Karpas-422 (cell line): ENCODE measurements at regions not wholly inside any gene's neighbourhood (a gene's known extent, or its start where the extent isn't known, plus 50 kb on each side); places are given as distances from the start of the nearest gene placed in this dataset.
A peak's percentile ranks its signal among the peaks of the same experiment; 100 is the strongest.

Experiments used
- DNase-seq: peaks from one replicate; pipeline ENCODE4 v3.0.0-alpha.2; 2015
- H2AFZ ChIP-seq: fragments of 200-600 bp; sonication (generic); 2 replicates; pipeline ENCODE4 v1.6.1; 2014; ENCODE audit warnings: antibody characterized with exemption, low read length, mixed read lengths
- H3K27ac ChIP-seq: fragments of 200-600 bp; sonication (generic); 2 replicates; pipeline ENCODE4 v1.5.1; 2014; ENCODE audit warnings: mild to moderate bottlenecking, low read length, moderate library complexity
- H3K27me3 ChIP-seq: fragments of 200-600 bp; sonication (generic); 2 replicates; pipeline ENCODE4 v1.6.1; 2014; ENCODE audit warnings: low read length, mixed read lengths
- H3K36me3 ChIP-seq: fragments of 200-600 bp; sonication (generic); 2 replicates; pipeline ENCODE4 v1.6.1; 2014; ENCODE audit warnings: low read length, mixed read lengths; ENCODE audit not compliant: insufficient read depth
- H3K4me1 ChIP-seq: fragments of 200-600 bp; sonication (generic); 2 replicates; pipeline ENCODE4 v1.6.1; 2014; ENCODE audit warnings: mild to moderate bottlenecking, low read length, mixed read lengths
- H3K4me2 ChIP-seq: fragments of 200-600 bp; sonication (generic); 2 replicates; pipeline ENCODE4 v1.6.1; 2014; ENCODE audit warnings: low read length, low read depth, mild to moderate bottlenecking; ENCODE audit not compliant: poor library complexity, severe bottlenecking
- H3K4me3 ChIP-seq: fragments of 200-600 bp; sonication (generic); 2 replicates; pipeline ENCODE4 v1.5.1; 2014; ENCODE audit warnings: mild to moderate bottlenecking, antibody characterized with exemption, low read length, mixed read lengths
- H3K79me2 ChIP-seq: fragments of 200-600 bp; sonication (generic); 2 replicates; pipeline ENCODE4 v1.6.1; 2014; ENCODE audit warnings: mild to moderate bottlenecking, low read length, mixed read lengths
- H3K9ac ChIP-seq: fragments of 200-600 bp; sonication (generic); 2 replicates; pipeline ENCODE4 v1.6.0; 2014; ENCODE audit warnings: low read length
- H3K9me2 ChIP-seq: fragments of 200-600 bp; sonication (generic), shearing (Covaris generic); replicated peaks from 2 replicates; pipeline ENCODE4 v1.6.0; 2014; ENCODE audit warnings: mild to moderate bottlenecking, low read length, moderate library complexity; ENCODE audit not compliant: insufficient read depth
- H3K9me3 ChIP-seq: fragments of 300-700, 200-600 bp; sonication (generic); 2 replicates; pipeline ENCODE4 v1.6.1; 2014; ENCODE audit warnings: low read length, mixed read lengths
- H4K20me1 ChIP-seq: fragments of 200-600 bp; sonication (generic); 2 replicates; pipeline ENCODE4 v1.6.1; 2014; ENCODE audit warnings: mild to moderate bottlenecking, antibody characterized with exemption, low read length, low read depth; ENCODE audit not compliant: insufficient read depth

DNA sequence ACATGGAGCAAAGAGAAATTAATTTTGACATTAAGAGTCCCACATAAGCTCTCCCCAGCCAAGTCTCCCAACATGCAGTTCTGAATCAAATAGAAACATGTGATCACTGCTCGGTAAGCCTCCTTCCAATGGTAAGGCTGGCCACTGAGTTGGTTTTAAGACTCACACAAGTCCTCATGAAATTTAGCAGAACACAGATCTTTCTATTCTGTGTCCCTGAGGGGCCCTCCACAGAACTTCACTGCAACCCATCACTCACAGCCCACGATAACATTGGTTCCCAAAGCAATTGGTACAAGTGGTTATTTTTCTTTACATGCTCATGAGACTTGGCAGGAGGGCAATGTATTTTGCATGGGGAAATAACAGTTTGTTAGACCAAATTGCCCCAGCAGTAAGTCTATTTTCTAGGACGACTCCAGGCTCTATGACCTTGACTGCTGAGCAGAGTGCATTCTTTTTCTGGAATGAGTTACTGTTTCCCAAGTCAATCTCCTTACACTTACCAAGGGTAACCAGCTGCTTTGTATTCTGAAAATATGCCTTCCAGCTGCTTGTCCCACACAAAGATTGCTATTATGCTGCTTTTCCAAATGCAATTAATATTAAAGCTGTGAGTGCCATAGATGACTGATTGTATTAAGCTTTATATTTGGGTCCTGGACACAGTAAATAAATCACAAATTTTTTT lies 142.3 kb upstream of the TANK start:
- Histone ChIP-seq H3K4me1 (no peaks in the 10 kb centered on the region; the same call in 1 of the 2 replicates), H3K9ac (no peak overlapping the region), H3K27me3 (no peaks in the 10 kb centered on the region)

GRCh38 chr2:161019311-161019710 lies 140.9 kb upstream of the TANK start:
- Histone ChIP-seq H2AFZ (no peak overlapping the region), H3K9me2 (no peaks in the 10 kb centered on the region), H3K9me3 (no peaks in the 10 kb centered on the region), H3K36me3 (no peaks in the 10 kb centered on the region), H3K79me2 (no peaks in the 10 kb centered on the region), H3K9ac (no peak overlapping the region), H3K4me3 (no peak overlapping the region), H3K27me3 (no peaks in the 10 kb centered on the region), H3K4me1 (no peaks in the 10 kb centered on the region), H3K4me2 (no peak overlapping the region), H3K27ac (no peak overlapping the region), H4K20me1 (no peaks in the 10 kb centered on the region)
- no peak for DNase-seq

More for the DNA sequence above, 142.3 kb upstream of the TANK start:
- no peak overlapping the region for H3K4me2 ChIP-seq
- no peak overlapping the region for H3K27ac ChIP-seq
- peak overlapping the region; percentile 67; the same call in 1 of the 2 replicates for H2AFZ ChIP-seq
- H4K20me1 ChIP-seq: no peaks in the 10 kb centered on the region
- H3K9me3 ChIP-seq: no peaks in the 10 kb centered on the region
- DNase-seq: no peak
- H3K4me3 ChIP-seq: no peak overlapping the region
- H3K79me2 ChIP-seq: no peaks in the 10 kb centered on the region
- H3K9me2 ChIP-seq: no peaks in the 10 kb centered on the region
- no peaks in the 10 kb centered on the region for H3K36me3 ChIP-seq

DNA sequence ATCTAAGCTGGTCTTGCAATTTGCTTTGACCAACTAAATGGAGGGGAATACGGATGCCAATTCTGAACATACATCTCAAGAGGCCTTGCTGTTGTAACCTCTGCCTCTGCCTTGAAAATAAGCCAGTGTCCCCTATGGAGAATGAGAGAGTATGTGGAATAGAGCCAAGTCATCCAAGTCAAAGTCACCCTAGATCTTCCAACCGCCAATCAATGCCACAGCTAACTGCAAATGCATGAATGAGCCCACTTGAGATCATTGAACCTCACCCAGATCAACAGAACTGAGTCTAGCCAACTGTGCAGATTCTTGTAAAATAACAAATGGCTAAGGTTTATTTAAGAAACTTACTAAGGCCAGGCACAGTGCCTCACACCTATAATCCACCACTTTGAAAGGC lies 139.8 kb upstream of the TANK start:
- Histone ChIP-seq H3K79me2 (no peaks in the 10 kb centered on the region), H3K9me3 (no peaks in the 10 kb centered on the region), H3K27ac (no peak overlapping the region), H3K9me2 (no peaks in the 10 kb centered on the region), H3K27me3 (no peaks in the 10 kb centered on the region), H3K4me3 (no peak overlapping the region), H3K36me3 (no peaks in the 10 kb centered on the region), H3K9ac (no peak overlapping the region), H3K4me2 (no peak overlapping the region), H4K20me1 (no peaks in the 10 kb centered on the region), H2AFZ (no peak overlapping the region), H3K4me1 (no peaks in the 10 kb centered on the region)
- no peak for DNase-seq

DNA sequence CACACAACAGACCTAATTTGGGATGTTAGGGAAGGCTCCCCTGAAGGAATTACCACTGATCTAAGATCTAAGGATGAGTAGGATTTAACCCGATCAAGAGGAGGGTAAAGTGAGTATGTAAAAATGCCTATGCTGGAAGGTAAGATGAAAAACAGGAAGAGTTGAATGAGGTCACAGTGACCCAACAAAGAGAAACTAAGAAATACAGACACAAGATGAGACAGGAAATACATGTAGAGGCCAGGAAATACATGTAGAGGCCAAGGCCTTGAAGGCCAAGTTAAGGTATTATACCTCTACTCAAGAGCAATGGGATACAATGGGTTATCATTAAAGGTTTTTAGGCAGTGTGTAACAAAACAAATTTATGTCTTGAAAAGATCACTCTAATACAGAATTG lies 131.6 kb upstream of the TANK start:
- Histone ChIP-seq H3K36me3 (no peaks in the 10 kb centered on the region), H3K27ac (no peak overlapping the region), H3K27me3 (no peaks in the 10 kb centered on the region), H3K4me3 (no peak overlapping the region), H3K9me3 (no peaks in the 10 kb centered on the region), H3K9ac (no peak overlapping the region), H3K4me1 (no peaks in the 10 kb centered on the region), H4K20me1 (no peaks in the 10 kb centered on the region), H2AFZ (no peak overlapping the region), H3K9me2 (no peaks in the 10 kb centered on the region), H3K79me2 (no peaks in the 10 kb centered on the region), H3K4me2 (no peak overlapping the region)
- DNase-seq: no peak

DNA sequence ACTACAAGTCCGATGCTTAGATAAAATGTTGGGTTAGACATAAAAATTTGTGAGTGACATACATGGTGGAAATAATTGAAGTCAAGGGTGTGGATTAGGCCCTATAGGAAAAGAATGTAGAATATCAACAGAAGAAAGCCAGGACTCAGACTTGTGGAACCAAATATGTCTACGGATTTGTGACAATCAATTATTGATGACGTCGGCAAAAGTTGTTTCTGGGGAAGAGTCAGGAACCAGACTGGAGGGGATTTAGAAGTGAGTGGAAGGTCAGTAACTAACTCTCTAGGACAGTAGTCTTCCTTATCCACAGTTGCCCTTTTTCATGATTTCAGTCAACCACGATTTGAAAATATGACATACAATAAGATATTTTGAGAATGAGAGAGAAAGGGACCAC lies 130.9 kb upstream of the TANK start:
- Histone ChIP-seq H3K4me1 (no peaks in the 10 kb centered on the region), H2AFZ (no peak overlapping the region), H3K36me3 (no peaks in the 10 kb centered on the region), H3K9me3 (no peaks in the 10 kb centered on the region), H3K4me2 (no peak overlapping the region), H3K9ac (no peak overlapping the region), H4K20me1 (no peaks in the 10 kb centered on the region), H3K4me3 (no peak overlapping the region), H3K9me2 (no peaks in the 10 kb centered on the region), H3K79me2 (no peaks in the 10 kb centered on the region), H3K27me3 (no peaks in the 10 kb centered on the region), H3K27ac (no peak overlapping the region)
- DNase-seq: no peak

DNA sequence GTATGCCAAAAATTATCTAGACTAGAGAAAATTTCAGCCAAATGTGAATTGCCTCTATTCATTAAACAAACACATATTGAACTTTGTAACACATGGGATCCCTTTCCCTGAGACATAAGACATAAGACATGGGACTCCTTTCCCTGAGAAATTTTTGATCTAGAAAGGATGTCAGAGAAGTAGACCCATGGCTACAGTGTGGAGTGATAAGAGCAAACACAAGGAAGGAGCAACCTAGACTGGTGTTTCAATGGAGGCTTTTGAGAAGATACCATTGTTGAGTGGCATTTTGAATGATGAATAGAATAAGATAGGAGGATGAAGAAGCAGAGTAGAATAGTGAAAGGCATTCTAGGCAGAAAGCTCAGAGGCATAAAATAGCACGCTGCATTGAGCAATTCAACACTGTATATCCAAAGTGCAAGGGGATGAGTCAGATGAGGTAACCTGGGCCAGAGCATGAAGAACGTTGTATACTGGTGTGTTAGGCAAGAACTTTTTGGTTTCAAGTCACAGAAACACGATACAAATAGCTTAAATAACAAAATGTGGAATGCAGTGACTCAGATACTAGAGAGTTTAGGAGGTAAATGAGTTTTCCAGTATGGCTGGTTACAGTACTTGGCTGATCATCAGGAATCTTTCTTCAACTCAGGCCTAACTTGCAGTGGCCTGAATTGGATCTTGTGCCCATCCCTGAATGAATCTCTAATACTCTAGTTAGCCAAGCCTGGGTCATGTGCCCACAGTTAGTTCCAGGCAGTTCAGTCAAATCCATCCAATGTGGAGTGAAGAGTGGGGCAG lies 129.8 kb upstream of the TANK start:
- no peaks in the 10 kb centered on the region for H3K79me2 ChIP-seq
- H3K36me3 ChIP-seq: no peaks in the 10 kb centered on the region
- no peaks in the 10 kb centered on the region for H3K27me3 ChIP-seq
- H4K20me1 ChIP-seq: no peaks in the 10 kb centered on the region
- no peak for DNase-seq
- no peaks in the 10 kb centered on the region for H3K9me3 ChIP-seq
- H3K9ac ChIP-seq: no peak overlapping the region
- no peaks in the 10 kb centered on the region for H3K4me1 ChIP-seq
- no peak overlapping the region for H2AFZ ChIP-seq
- H3K4me3 ChIP-seq: no peak overlapping the region
- no peaks in the 10 kb centered on the region for H3K9me2 ChIP-seq
- H3K4me2 ChIP-seq: no peak overlapping the region
- no peak overlapping the region for H3K27ac ChIP-seq

DNA sequence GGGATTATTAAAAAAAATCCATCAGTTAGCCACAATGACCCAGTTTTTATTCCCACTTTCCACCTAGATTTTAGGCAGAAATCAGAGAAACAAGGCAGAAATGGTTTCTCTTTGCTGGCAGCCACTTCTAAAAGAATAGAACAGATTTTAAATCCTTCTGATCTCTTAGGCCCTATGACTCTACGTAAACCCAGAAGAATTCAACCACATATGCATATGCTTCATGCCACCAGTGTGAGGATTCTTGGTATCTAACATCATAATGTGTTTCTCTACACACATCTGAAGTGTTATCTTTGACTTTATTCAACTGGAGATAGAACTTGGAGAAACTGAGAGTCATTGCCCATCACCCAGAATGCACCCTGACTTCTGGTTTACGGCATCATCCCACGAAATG lies 128.7 kb upstream of the TANK start:
- no peaks in the 10 kb centered on the region for H3K4me1 ChIP-seq
- H2AFZ ChIP-seq: no peak overlapping the region
- no peaks in the 10 kb centered on the region for H3K36me3 ChIP-seq
- H3K27me3 ChIP-seq: no peaks in the 10 kb centered on the region
- no peak overlapping the region for H3K9ac ChIP-seq
- H3K4me3 ChIP-seq: no peak overlapping the region
- no peak for DNase-seq
- H3K9me3 ChIP-seq: no peaks in the 10 kb centered on the region
- no peaks in the 10 kb centered on the region for H4K20me1 ChIP-seq
- H3K9me2 ChIP-seq: no peaks in the 10 kb centered on the region
- H3K4me2 ChIP-seq: no peak overlapping the region
- no peak overlapping the region for H3K27ac ChIP-seq
- no peaks in the 10 kb centered on the region for H3K79me2 ChIP-seq

- no peak for DNase-seq
- Histone ChIP-seq H3K9me2 (no peaks in the 10 kb centered on the region), H3K79me2 (no peaks in the 10 kb centered on the region), H3K4me1 (no peaks in the 10 kb centered on the region), H3K4me3 (no peak overlapping the region), H3K36me3 (no peaks in the 10 kb centered on the region), H3K9ac (no peak overlapping the region), H3K4me2 (no peak overlapping the region), H2AFZ (no peak overlapping the region), H4K20me1 (no peaks in the 10 kb centered on the region), H3K27me3 (no peaks in the 10 kb centered on the region), H3K27ac (no peak overlapping the region), H3K9me3 (no peaks in the 10 kb centered on the region)
Observed at GRCh38 chr2:161032635-161033034, 127.6 kb upstream of the TANK start.
